ENCODE measurements at regions not wholly inside any gene's neighbourhood (a gene's known extent, or its start where the extent isn't known, plus 50 kb on each side); places are given as distances from the start of the nearest gene placed in this dataset.

- DNase-seq (ENCODE audit: low read depth in 1 of 2, low spot score in 1 of 2) = no peak
These were observed 56.4 kb upstream of the F13A1 start for GRCh38 chr6:6376845-6377244.

- no peak for DNase-seq (ENCODE audit: low read depth in 1 of 2, low spot score in 1 of 2)
These were observed 57.2 kb upstream of the F13A1 start for GRCh38 chr6:6377621-6378020.

GRCh38 chr6:6379573-6379972 lies 59.1 kb upstream of the F13A1 start:
- DNase-seq (ENCODE audit: low read depth in 1 of 2, low spot score in 1 of 2) = no peak

GRCh38 chr6:6384520-6384919 lies 64.1 kb upstream of the F13A1 start:
- no peak for DNase-seq (ENCODE audit: low read depth in 1 of 2, low spot score in 1 of 2)

- DNase-seq (ENCODE audit: low read depth in 1 of 2, low spot score in 1 of 2) = no peak
These were observed 65.5 kb upstream of the F13A1 start for GRCh38 chr6:6386010-6386409.

- DNase-seq (ENCODE audit: low read depth in 1 of 2, low spot score in 1 of 2) = no peak
These were observed 70.6 kb upstream of the F13A1 start for GRCh38 chr6:6390849-6391602.

GRCh38 chr6:6392214-6393068 lies 72.0 kb upstream of the F13A1 start:
- no peak for DNase-seq (ENCODE audit: low read depth in 1 of 2, low spot score in 1 of 2)

- DNase-seq (ENCODE audit: low read depth in 1 of 2, low spot score in 1 of 2) = no peak
These were observed 72.6 kb upstream of the F13A1 start for GRCh38 chr6:6393069-6393529.

GRCh38 chr6:6395581-6396197 lies 75.2 kb upstream of the F13A1 start:
- no peak for DNase-seq (ENCODE audit: low read depth in 1 of 2, low spot score in 1 of 2)

GRCh38 chr6:6397842-6398241 lies 77.4 kb upstream of the F13A1 start:
- no peak for DNase-seq (ENCODE audit: low read depth in 1 of 2, low spot score in 1 of 2)

- DNase-seq (ENCODE audit: low read depth in 1 of 2, low spot score in 1 of 2) = no peak
These were observed 79.1 kb upstream of the F13A1 start for GRCh38 chr6:6399568-6399967.

GRCh38 chr6:6401401-6401800 lies 80.9 kb upstream of the F13A1 start:
- DNase-seq (ENCODE audit: low read depth in 1 of 2, low spot score in 1 of 2) = no peak

GRCh38 chr6:6402006-6402405 lies 81.5 kb upstream of the F13A1 start:
- DNase-seq (ENCODE audit: low read depth in 1 of 2, low spot score in 1 of 2) = no peak

GRCh38 chr6:6402591-6402990 lies 82.1 kb upstream of the F13A1 start:
- DNase-seq (ENCODE audit: low read depth in 1 of 2, low spot score in 1 of 2) = no peak

GRCh38 chr6:6405031-6405430 lies 84.6 kb upstream of the F13A1 start:
- no peak for DNase-seq (ENCODE audit: low read depth in 1 of 2, low spot score in 1 of 2)

- DNase-seq (ENCODE audit: low read depth in 1 of 2, low spot score in 1 of 2) = no peak
These were observed 85.7 kb upstream of the F13A1 start for GRCh38 chr6:6405997-6406714.

GRCh38 chr6:6406715-6407070 lies 86.2 kb upstream of the F13A1 start:
- DNase-seq (ENCODE audit: low read depth in 1 of 2, low spot score in 1 of 2) = no peak

- DNase-seq (ENCODE audit: low read depth in 1 of 2, low spot score in 1 of 2) = no peak
These were observed 86.7 kb upstream of the F13A1 start for GRCh38 chr6:6407071-6407741.

GRCh38 chr6:6409397-6410030 lies 89.1 kb upstream of the F13A1 start:
- no peak for DNase-seq (ENCODE audit: low read depth in 1 of 2, low spot score in 1 of 2)

GRCh38 chr6:6411115-6411514 lies 90.7 kb upstream of the F13A1 start:
- DNase-seq (ENCODE audit: low read depth in 1 of 2, low spot score in 1 of 2) = no peak

All from stimulated activated CD4-positive, alpha-beta T cell treated with anti-CD3 and anti-CD28 coated beads, Interleukin-15, amount 100 ng/mL, for 1 hour (primary cell).